C4-2B (cell line): ENCODE measurements at regions not wholly inside any gene's neighbourhood (a gene's known extent, or its start where the extent isn't known, plus 50 kb on each side); places are given as distances from the start of the nearest gene placed in this dataset.

Experiments used
- CTCF ChIP-seq: fragments of 450-650 bp; conservative IDR thresholded peaks from 2 replicates; pipeline ENCODE4 v1.5.1; 2017; ENCODE audit warnings: mild to moderate bottlenecking
- ZFX ChIP-seq: fragments of 450-650 bp; IDR thresholded peaks from 2 replicates; pipeline ENCODE4 v1.6.1; 2017

GRCh38 chr4:23390246-23390645 lies 499.6 kb downstream of the PPARGC1A start:
- no peak for TF ChIP-seq CTCF
- no peak for TF ChIP-seq ZFX
